GM19238 (cell line): ENCODE measurements at regions not wholly inside any gene's neighbourhood (a gene's known extent, or its start where the extent isn't known, plus 50 kb on each side); places are given as distances from the start of the nearest gene placed in this dataset.
"Not testable (repeated sequence)": the region's sequence is repeated elsewhere in the genome, so short reads cannot be mapped to it uniquely, and the experiment has no call there.

ENCODE experiments used
- DNase-seq: peaks from one replicate; pipeline ENCODE4 v3.0.0; 2011; ENCODE audit warnings: low spot score; ENCODE audit not compliant: insufficient read length

- no peak for DNase-seq
These were observed 130.5 kb downstream of the IRX5 start for GRCh38 chr16:55061126-55061525.

- DNase-seq, result no peak
These were observed 131.8 kb downstream of the IRX5 start for GRCh38 chr16:55062442-55062841.

- no peak for DNase-seq
These were observed 142.3 kb downstream of the IRX5 start for GRCh38 chr16:55072976-55073375.

DNA sequence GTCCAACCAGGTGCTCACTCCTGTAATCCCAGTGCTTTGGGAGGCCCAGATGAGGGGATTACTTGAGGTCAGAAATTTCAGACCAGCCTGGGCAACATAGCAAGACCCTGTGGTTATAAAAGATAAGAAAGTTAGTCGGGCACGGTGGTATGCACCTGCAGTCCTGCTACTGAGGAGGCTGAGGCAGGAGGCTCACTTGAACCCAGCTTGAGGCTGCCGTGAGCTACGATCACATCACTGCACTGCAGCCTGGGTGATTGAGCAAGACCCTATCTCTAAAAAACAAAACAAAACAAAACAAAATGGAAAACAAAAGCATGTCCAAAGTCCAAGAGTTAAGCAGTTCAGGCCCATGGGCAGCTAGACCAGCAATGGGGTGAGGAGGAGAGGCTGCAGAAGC is 143.2 kb downstream of the IRX5 start:
- no peak for DNase-seq

DNA sequence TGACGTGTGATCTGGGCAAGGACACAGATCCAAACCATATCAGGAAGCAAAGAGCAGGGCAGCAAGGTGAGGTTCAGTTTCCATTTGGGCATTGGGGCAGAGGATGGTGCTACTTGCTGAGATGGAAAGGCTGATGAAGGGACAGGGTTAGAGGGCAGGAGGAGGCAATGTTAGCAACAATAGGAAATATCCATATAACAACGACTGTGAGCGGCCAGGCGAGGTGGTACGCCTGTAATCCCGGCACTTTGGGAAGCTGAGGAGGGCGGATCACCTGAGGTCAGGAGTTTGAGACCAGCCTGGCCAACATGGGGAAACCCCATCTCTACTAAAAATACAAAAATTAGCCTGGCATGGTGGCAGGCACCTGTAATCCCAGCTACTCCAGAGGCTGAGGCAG is 144.5 kb downstream of the IRX5 start:
- not testable (repeated sequence) for DNase-seq

GRCh38 chr16:55076053-55076452 is 145.4 kb downstream of the IRX5 start:
- no peak for DNase-seq

GRCh38 chr16:55077266-55077665 is 146.6 kb downstream of the IRX5 start:
- DNase-seq, result no peak

- no peak for DNase-seq
These were observed 147.5 kb downstream of the IRX5 start for GRCh38 chr16:55078153-55078552.

GRCh38 chr16:55078699-55079410 is 148.2 kb downstream of the IRX5 start:
- no peak for DNase-seq

- DNase-seq, result no peak
These were observed 151.2 kb downstream of the IRX5 start for GRCh38 chr16:55081622-55082590.

GRCh38 chr16:55082591-55082976 is 151.9 kb downstream of the IRX5 start:
- DNase-seq, result no peak

- DNase-seq, result no peak
These were observed 152.4 kb downstream of the IRX5 start for GRCh38 chr16:55083052-55083451.

DNA sequence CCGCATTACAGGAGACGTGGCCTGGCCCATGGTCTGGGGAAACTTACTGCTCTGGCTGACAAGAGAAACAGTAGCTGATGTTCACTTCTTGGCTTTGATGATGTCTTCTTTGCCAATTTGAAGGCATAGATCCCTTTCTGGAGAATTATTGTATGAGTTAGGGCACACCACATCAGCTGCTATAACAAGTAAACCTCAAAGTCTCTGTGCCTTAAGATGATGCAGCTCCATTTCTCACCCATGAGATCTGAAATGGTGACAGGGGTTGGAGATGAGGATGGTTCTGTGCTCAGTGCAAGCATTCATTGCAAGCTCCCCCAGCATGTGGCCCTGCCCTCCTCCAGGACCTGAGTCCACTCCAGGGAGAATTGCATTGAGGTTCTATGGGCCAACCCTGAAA is 157.4 kb downstream of the IRX5 start:
- DNase-seq, result no peak

DNA sequence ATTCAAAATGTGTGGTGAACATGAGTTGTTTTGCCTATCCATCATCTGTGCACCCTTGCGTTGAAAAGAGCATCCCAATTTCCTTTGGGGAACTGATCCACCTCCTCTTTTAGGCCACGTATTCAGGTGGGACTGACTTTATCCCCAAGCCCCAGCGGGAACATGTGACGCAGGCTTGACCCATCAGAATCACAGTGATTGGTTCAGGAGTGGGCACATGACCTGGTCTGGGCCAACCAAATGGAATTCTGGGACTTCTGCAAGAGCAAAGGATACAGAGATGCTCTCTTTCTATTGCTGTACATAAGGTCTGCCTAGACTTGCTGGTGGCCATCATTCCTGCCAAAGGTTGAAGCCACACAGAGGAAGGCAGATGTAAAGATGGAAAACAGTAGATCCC is 158.9 kb downstream of the IRX5 start:
- no peak for DNase-seq

- DNase-seq, result no peak
These were observed 160.7 kb downstream of the IRX5 start for GRCh38 chr16:55091213-55091870.

DNA sequence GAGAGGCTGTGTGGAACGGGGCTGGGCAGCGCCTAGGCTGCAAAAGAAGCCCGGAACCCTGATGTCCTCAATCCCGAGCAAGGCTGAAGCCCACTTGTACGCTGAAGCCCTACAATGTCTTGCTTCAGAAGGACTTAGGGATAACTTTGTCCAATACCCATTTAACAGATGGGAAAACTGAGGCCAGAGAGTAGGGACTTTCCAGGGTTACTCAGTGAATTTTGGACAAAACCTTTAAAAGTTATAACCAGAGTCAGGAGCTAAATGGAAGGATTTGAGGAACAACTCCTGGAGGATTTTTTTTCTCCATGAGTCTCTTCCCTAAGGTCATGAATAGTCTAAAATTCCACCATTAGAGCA is 161.2 kb downstream of the IRX5 start:
- DNase-seq, result no peak

DNA sequence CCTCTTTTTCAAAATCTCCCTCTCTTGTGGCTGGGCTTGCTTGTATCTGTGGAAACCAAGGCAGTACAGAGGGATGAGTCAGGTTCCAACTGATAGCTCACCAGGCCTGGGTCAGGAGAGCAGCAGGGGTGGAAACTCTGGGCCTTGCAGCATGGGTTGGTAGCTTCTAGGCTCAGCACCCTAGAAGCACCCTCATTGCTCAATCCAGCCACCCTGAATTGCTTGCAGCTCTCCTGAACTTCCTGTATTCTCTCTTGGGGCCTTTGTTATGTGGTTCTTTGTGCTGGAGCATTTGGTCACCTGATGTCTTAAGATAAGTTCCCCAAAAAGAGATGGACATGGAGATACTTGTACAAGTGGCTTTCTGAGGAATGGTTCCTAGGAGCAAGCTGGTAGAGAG is 169.4 kb downstream of the IRX5 start:
- DNase-seq, result no peak

- DNase-seq, result no peak
These were observed 170.4 kb downstream of the IRX5 start for GRCh38 chr16:55101026-55101425.

DNA sequence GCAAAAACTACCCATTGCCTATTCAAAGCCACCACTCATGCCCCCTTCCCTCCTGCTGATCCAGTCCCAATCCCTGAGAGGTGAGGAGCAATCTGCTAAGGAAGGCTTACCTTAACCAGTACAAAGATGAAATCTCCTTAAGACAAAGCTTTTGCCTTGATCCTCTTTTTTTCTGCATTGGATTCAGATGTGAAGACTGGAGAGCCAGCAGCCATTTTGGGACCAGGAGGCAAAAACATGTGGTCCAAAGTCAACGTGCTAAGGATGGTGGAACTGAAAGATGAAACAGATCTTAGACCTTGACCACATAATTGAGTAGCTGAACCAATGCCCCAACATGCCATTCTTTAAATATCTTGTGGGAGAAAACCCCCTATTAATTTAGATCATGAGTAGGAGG is 171.4 kb downstream of the IRX5 start:
- DNase-seq, result no peak

- no peak for DNase-seq
These were observed 171.9 kb downstream of the IRX5 start for GRCh38 chr16:55102531-55102930.

DNA sequence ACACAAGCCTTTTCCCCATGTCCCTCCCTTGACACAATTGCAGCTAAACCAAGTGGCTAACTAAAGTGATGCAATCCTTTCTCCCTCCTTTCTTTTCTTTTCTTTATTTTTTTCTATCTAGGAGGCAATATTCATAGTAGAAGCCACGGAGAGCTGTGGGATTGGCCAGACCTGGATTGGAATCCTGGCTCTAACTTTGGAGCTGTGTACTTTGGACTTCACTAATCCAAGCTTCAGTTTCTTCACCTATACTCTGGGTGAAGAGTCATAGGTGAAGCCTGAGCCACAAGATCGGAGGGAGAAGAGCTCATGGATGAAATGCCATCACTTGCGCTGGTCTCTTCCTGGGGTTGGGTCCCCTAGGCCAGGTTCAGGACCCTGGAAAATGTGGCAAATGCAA is 177.2 kb downstream of the IRX5 start:
- no peak for DNase-seq

DNA sequence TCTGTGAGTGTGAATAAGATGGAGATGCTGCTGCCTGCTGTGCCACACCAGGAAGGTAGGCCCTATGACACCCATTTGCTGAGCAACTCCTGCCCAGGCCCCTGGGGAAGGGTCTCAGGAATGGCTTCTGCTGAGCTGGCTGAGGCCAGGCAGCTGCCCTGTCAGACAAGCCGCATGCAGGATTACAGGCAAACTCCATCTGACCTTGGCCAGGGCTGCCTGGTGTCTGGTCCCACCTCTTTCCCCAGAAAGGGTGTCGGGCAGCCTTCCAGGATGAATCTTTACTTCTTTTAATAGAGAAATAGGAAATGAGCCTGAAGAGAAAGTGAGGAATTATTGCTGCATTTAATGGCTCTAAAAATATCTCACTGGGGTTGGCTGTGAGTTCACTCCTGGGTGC is 182.5 kb downstream of the IRX5 start:
- no peak for DNase-seq
